HG03097 (cell line): ENCODE measurements at regions not wholly inside any gene's neighbourhood (a gene's known extent, or its start where the extent isn't known, plus 50 kb on each side); places are given as distances from the start of the nearest gene placed in this dataset.
"Not testable (repeated sequence)": the region's sequence is repeated elsewhere in the genome, so short reads cannot be mapped to it uniquely, and the experiment has no call there.

Source experiments
- ATAC-seq: cut with Tn5 transposase; IDR thresholded peaks from one replicate; pipeline ENCODE4 v1.9.1; 2021; ENCODE audit not compliant: unreplicated experiment, low FRiP score

DNA sequence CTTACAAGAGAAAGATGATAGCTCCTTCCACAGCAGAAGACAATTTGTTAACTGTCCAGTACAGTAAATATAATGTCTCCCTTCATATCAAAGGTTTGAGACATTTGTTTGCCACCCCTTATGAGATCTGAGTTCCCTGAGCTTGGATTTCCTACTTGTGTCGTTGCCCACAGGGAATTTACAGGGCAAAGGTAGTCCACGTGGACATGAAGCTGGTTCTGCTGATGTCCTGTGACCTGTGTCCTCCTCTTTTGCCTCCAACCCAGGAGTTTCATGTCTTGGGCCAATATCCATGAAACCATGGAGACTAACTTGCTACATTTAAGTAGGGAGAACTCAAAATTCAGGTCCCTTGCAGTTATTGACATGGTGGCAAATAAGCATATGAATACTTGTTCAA is 172.2 kb upstream of the KCTD7 start:
- ATAC-seq, result not testable (repeated sequence)

DNA sequence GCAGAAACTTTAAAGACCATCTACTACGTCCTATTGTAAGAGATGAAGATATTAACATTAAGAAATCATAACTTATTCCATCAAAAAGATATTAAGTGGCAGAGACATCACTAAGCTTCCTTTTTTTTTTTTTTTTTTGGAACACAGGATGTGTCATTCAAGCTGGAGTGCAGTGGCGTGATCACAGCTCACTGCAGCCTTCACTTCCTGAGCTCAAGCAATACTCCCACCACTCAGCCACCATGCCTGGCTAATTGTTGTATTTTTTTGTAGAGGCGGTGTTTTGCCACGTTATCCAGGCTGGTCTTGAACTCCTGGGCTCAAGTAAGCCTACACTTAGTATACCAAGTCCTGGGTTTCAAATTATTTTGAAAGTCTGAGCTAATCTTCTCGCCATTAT is 169.7 kb upstream of the KCTD7 start:
- ATAC-seq, result not testable (repeated sequence)

DNA sequence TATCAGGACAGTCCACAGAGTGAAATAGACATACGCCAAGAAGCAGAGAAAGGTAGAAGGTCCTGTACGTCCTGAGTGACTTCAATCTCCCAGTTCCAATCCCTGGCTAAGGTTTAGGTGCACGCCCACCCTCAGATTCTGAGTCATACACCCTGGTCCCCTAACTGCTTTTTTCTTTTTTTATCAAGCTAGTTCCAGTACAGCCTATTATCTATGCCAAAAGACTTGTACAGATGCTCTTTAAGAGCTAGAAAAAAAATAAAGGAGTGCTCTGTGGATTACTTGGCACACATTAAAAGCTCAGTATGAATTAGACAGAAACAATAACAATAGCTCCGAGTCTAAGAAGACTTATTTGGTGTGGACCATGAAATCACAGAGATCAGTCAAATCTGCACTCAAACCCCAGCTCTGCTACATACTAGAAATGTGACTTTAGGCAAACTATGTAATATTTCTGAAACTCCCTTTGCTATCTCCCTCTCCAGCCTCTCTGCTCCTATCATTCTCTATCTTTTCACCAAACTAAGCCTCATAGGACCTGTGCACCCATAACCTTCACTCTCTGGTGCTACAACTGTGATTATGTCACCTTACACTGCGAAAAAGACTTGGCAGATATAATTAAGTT is 168.8 kb upstream of the KCTD7 start:
- ATAC-seq, result not testable (repeated sequence)

DNA sequence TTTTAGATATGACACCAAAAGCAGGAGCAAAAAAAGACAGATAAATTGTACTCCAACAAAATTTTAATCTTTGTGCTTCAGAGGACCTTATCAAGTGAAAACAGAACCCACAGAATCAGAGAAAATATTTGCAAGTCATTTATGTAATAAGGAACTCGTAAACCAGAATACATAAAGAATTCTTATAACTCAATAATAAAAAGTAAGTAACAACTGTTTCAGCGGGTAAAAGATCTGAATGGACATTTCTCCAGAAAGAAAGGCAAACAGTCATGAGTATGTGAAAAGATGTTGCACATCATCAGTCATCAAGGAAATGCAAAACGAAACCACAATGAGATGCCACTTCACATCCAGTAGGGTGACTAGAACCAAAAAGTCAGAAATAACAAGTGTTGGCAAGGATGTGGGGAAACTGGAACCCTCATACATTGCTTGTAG is 167.7 kb upstream of the KCTD7 start:
- no peak for ATAC-seq

DNA sequence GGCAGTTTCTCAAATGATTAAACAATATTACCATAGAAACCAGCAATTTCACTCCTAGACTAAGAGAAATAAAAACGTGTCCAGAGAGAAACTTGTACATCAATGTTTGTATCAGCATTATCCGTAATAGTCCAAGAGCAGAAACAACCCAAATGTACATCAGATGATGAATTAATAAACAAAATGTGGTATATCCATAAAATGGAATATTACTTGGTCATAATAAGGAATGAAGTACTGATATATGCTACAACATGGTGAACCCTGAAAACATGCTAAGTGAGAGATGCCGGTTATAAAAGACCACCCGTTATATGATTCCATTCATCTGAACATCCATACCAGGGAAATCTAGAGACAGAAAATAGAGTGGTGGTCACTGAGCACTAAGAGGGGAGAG is 167.3 kb upstream of the KCTD7 start:
- not testable (repeated sequence) for ATAC-seq

DNA sequence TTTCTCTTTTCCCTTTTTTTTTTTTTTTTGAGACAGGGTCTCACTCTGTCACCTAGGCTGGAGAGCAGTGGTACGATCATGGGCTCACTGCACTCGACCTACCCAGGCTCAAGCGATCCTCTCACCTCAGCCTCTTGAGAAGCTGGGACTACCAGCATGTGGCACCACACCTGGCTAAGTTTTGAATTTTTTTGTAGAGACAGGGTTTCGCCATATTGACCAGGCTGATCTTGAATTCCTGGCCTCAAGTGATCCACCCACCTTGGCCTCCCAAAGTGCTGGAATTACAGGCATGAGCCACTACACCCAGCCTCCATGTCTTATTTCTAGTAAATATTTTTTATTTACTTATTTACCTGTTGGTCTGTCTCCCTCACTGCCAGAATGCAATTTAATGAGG is 165.8 kb upstream of the KCTD7 start:
- not testable (repeated sequence) for ATAC-seq

DNA sequence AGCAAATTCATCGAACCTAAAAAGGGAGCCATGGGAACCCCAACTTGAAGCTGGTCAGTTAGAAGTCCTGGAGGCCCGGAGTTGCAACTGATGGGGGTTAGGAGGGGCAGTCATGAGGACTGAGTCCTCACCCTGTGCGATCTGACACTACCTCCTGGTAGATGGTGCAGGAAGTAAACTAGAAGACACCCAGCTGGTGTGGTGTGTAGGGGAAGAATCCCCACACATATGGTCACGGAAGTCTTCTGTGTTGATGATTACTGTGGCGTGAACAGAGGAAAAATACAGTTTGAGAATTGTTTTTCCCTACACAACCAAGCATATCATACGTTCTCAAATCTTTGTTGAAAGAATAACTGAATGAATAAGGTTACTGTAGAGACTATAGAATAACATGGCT is 164.6 kb upstream of the KCTD7 start:
- ATAC-seq, result no peak

DNA sequence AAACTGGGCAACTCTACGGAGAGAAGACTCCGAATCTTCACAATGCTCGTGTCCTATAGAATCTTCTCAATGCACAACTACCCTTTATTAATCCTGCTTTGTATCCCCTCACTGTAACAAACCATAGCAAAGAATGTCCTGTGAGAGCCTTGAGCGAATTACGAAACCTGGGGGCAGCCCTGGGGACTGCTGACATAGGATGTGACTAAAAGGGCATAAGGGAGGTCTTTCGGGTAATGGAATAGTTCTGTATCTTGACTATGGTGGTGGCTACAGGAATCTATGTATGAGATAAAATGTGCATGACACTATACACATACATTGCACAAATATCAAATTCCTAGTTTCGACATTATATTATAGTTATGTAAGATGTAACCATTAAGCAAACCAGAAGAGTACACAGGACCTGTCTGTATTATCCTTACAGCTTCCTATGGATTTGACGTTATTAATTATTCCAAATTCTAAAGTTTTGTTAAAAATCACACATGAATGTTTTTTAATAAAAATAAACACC is 162.5 kb upstream of the KCTD7 start:
- ATAC-seq, result no peak

DNA sequence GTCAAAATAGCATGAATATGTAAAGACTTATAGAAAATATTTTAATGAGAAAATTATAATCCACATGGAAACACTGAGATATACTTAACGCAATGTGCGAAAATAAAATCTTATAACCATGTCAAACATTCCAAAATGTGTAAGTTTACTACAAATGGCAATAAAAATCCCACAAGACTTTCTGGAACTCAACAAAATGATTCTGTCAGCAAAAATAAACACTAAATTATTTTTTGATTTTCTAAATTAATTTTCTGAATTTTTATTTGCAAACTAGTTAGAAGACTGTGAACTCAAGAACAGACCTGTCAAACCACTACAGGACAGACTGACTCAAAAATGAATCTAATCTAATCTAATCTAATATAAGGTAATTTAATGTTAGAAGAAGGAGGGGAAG is 160.8 kb upstream of the KCTD7 start:
- no peak for ATAC-seq

DNA sequence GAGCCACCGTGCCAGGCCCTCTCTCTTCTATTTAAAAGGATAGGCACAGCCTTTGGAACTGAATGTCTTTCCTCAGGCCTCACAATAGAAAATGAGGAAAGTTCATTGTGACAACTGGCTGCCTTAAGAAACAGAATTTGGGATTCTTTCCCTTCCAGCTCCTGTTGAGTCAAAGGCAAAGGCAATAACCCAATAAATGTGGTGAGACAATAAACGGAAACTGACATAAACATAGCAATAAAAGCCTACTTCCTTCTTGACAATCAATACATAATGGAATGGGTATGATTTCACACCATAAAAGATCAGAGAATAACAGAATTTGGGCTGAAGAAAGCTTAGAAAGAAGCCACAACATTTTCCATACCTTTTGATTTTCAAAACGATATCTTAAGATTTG is 155.6 kb upstream of the KCTD7 start:
- ATAC-seq, result not testable (repeated sequence)

DNA sequence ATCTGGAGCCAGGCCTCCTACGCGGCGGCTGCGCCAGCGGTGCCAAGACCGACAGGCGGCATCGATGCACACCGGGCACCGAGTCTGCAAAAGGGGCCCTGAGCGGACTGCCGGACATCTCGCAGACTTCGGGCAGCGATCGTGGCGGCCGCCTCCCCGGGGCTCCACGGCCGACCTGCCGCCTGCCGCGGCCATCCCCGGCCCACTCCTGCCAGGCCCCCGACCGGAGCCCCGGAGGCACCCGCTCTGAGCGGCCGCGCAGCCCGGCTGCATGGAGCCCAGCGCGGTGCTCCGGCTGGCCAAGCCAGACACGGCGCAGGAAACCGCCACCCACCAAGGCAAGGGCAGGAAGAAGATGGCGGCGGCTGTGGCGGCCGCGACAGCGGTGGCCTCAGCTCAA is 154.2 kb upstream of the KCTD7 start:
- ATAC-seq, result no peak

DNA sequence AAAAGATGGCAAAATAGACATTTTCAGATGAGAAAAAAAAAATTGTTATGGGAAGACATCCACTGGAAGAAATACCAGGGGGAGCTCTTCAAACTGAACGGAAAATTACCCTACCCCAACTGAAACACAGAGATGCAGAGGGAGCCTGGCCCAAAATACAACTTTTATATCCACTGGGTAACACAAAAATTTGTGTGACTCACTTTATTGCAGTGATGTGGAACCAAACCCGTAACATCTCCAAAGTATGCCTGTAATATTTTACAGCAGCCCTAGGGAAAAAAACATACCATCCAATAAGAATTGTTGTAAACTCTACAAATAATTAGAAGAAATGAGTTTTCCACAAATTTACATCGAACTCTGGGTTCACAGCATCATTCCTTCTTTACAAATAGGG is 152.6 kb upstream of the KCTD7 start:
- not testable (repeated sequence) for ATAC-seq

DNA sequence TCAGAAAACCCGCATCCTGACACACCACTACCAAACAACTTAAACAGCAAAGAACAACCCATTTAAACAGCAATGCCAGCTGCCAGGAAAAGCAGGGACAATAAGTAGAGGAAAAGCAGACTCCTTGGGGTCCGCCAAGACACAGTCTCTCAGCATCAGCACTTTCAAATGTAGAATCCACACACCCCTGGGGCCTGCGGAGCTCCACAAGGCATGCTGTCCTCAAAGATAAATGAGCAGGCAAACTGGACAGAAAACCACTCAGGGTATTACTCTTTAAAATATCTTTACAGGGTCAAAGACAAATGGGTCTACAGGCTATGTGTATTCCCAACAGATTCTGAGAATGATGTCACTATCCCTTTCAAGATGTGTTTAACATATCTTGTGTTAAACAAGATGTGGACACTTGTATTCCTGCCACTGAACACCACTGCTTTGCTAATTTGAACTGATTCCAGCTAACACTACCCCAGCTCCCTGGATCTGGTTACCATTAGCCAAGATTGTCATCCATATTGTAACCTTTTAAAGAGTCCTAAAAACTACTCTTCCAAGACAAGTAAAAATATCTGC is 150.8 kb upstream of the KCTD7 start:
- ATAC-seq, result not testable (repeated sequence)

DNA sequence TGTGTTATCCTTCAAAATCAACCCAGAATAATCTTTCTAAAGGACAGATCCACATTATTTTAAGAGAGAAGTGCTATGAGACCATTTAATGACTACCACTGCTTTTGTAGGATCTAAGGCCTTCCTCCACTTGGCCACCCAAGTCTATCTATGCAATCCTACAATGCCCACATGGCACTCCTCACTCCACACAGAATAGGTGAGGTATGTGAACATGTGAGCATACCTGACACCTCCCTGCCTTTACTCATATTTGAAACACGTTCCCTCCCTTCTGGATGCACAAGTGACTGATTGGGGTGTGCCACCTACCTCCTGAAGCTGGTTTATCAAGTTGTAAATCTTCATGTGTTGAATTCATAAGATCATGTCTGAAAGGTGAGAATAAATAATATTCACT is 147.5 kb upstream of the KCTD7 start:
- ATAC-seq, result not testable (repeated sequence)

DNA sequence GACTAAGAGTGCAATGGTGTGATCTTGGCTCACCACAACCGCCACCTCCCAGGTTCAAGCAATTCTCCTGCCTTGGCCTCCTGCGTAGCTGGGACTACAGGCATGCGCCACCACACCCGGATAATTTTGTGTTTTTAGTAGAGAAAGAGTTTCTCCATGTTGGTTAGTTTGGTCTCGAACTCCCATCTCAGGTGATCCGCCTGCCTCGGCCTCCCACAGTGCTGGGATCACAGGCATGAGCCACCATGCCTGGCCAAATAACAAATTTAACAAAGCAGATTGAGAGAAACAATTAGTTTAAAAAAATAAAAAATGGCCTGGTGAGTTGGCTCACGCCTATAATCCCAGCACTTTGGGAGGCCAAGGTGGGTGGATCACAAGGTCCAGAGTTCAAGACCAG is 139.6 kb upstream of the KCTD7 start:
- ATAC-seq, result not testable (repeated sequence)

DNA sequence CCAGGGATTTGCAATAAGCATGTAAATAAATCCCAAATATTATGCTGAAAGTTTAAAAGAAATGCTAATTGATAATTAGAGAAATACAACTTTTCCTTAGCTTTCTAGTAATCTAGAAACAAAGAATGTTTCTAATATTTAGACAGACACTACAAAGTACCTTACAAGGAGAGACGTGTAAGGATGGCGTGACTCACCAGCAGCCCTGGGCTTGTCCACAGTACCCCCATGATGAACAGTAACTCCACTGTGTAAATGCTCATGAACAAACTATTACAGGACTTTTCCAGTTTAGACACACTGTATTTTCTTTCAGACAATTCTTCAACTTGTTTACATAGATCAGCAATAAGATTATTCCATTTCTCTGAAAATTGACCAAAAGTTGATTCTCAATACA is 138.9 kb upstream of the KCTD7 start:
- not testable (repeated sequence) for ATAC-seq

DNA sequence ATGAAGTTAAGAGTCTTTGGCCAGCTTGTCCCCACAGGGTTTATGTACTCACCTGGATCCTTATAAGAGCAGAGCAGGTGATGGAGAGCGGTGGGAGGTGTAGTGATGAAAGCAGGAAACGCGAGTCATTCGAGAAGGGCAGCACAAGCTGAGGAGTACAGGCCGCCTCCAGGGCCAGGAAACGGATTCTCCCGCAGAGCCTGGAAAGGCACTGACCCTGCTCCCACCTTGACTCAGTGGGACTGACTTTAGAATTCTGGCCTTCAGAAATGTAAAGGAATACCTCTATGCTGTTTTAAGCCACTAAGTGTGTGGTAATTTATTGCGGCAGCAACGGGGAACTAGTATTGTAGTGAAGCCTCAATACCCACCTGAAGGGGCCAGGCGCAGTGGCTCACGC is 137.7 kb upstream of the KCTD7 start:
- ATAC-seq, result not testable (repeated sequence)

DNA sequence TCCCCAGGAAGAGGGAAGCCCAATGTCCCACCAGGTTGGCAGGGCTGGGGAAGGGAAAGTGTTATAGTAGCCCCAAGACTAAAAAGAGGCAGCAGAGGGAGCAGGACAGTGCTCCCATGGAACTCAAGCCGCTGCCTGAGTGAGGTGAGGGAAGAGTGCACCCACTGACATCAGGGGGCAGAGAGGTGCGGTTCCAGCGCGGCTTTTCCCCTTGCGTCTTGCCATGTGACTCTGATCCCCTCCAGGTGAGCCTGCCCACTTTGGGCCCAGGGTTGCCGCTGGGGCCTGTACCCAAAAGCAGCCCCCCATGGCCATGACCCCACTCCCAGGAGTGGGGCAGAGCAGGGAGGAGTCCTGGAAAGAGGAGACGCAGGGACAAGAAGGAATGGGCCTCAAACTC is 136.3 kb upstream of the KCTD7 start:
- not testable (repeated sequence) for ATAC-seq

DNA sequence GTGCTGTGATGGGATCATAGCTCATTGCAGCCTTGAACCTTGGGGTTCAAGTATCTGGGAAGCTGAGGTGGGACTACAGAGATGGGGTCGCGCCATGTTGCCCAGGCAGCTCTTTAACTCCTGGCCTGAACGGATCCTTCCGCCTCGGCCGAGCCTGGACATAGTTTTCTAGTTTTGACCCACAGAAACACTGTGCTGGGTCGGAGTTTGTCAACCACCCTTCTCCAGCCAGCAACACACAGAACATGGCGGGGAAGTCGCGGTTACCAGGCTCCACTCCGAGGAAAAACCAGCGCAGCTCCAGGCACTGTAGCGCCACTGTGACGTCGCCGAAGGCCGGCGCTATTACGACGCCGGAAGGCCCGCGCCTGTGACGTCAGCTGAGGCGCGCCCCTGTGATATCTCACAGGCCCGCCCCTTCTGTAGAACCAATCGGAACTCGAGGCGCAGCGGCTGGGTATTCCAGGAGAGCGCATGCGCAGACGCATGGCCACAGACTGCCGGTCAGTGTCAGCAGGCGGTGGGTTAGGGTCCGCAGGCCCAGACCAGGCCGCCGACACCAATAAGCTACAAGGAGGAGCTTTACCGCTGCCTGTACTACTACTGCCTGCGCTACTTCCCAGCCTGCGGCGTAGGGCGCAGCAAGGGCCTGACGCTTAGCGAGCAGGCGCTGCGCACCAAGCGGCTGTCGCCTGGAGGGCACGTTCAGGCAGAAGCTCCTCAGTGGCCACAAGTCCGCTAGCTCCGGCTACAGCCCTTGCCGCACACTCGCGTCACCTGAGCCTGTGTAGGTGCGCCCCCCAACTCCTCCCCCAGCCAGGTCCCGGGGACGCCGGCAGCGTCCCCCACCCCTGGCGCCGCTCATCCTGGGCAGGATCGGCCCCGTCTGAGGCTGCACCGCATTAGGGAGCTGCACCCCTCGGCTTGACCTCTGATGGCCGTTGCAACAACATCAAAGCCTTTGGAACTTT is 135.2 kb upstream of the KCTD7 start:
- peak; percentile 98 for ATAC-seq

DNA sequence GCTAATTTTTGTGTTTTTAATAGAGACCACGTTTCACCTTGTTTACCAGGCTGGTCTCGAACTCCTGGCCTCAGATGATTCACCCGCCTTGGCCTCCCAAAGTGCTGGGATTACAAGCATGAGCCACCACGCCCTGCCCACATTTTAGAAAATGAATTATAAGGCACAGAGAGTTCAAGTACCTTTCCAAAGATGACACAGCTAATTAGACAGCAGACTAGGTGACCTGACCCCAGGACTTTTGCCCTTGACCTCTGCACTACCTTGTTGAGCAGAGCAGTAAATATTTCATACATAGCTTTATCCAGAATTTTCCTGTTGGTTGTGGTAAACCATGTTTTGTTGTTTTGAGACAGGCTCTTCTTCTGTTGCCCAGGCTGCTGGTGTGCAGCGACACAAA is 131.3 kb upstream of the KCTD7 start:
- ATAC-seq, result no peak

DNA sequence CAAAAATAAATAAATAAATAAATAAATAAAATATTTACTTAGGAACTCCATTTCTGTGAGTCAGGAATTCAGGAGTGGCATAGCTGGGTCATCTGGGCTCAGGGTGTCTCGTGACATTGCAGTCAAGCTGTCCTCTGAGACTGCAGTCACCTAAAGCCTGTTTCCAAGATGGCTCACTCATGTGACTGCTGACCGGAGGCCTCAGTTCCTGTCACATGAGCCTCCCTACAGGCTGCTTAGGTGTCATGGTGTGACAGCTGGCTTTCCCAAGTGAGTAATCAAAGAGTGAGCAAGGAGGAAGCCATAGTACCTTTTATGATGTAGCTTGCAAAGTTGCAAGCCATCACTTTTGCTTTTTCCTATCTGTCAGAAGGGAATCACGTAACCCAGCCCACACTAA is 128.6 kb upstream of the KCTD7 start:
- no peak for ATAC-seq
